Stimulated activated CD8-positive, alpha-beta memory T cell treated with anti-CD3 and anti-CD28 coated beads, Interleukin-12 subunit alpha, Interleukin-12 subunit beta, amount 100 ng/mL, for 1 hour (primary cell): ENCODE measurements at regions not wholly inside any gene's neighbourhood (a gene's known extent, or its start where the extent isn't known, plus 50 kb on each side); places are given as distances from the start of the nearest gene placed in this dataset.
"Not testable (repeated sequence)": the region's sequence is repeated elsewhere in the genome, so short reads cannot be mapped to it uniquely, and the experiment has no call there.

Experiments
- DNase-seq: peaks from one replicate; pipeline ENCODE4 v3.0.0-alpha.2; 2020; ENCODE audit warnings: low read depth

- no peak for DNase-seq
Measured at GRCh38 chr12:27133022-27133590, 50.7 kb upstream of the C12orf71 start.

GRCh38 chr12:27140478-27140969 lies 58.1 kb upstream of the C12orf71 start:
- DNase-seq = no peak

GRCh38 chr12:27142101-27142721 lies 59.8 kb upstream of the C12orf71 start:
- DNase-seq = peak; percentile 11

DNA sequence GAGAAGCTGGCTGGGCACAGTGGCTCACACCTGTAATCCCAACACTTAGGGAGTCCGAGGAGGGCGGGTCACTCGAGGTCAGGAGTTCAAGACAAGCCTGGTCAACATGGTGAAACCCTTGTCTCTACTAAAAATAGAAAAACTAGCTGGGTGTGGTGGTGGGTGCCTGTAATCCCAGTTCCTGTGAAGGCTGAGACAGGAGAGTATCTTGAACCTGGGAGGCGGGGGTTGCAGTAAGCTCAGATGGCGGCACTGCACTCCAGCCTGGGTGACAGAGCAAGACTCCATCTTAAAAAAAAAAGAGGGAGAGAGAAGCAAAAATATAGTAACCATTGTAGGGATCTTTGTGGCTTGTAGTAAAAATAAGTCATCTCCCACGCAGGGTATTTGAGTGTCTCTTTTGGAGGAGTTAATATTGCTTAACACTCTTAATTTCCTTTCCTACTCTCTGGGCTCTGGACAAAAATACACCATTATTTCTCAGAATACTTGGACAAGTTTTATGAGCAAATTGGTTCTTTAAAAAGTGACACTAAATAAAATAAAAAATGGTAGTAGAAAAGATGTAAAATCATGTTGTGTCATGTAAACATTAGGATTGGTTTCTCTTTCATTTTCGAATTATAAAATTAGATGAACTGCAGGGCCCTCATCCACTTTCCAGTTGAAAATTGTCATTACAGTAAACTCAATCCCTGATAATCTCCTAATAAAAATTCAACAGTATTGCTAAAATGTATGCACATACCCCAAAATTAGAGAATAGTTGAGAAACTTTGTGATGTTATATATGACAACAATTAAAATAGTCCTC lies 61.1 kb upstream of the C12orf71 start:
- DNase-seq = no peak

GRCh38 chr12:27145725-27146124 lies 63.3 kb upstream of the C12orf71 start:
- not testable (repeated sequence) for DNase-seq

DNA sequence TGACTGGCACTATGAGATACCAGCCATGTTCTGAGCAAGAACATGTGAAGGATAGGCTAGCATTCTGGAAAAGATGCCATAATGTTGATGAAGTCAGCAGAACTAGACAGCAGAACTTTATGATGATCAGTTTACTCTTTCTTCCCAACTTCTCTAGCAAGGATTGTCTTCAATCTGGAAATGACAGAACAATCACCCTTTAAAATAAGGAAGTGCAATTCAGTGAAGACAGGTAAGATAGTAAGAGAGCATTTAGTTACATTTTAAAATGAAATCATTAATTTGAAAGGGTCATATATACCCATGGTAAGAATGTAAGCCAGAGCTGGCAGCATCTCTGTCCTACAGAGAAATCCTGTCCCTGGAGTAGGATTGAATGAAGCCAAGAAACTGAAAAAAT lies 66.0 kb upstream of the C12orf71 start:
- DNase-seq = no peak

GRCh38 chr12:27148791-27149190 lies 66.4 kb upstream of the C12orf71 start:
- DNase-seq = no peak

DNA sequence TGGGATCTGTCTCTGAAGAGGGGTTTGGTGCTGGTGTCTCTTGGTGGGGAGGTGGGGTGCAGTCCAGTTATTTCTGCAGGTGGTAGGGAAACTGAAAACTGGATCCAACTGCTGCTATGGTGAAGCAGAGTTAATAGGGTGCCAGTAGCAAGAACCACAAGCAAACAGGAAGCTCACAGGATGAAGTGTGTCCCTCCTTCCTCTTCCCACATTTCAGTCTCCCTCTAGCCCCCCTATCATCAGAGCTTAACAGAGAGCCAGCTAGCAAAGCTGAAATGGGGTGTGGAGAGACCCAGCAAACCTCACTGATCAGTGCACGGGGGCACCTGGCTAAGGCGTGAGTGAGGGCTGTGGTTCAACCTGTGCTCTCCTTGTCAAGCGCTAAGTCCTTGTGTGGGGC lies 69.1 kb upstream of the C12orf71 start:
- no peak for DNase-seq

DNA sequence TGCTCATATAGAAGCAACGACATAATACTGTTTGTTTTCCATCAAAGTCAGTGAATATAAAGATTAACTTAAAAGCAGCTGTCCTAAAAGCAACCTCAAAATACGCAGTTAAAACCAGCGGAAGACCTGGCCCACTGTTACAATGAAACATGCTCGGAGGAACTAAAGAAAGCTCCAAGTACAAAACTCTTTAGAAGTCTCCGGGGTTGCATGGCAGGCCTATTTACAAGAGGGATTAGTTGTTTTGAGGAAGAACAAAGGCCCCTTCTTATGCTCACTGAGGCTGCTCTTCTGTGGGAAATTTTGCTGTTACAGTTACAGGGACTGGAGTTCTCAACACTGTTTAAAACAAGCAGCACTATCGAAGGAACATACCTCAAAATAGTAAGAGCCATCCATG lies 75.9 kb upstream of the C12orf71 start:
- no peak for DNase-seq

GRCh38 chr12:27161458-27162228 lies 79.3 kb upstream of the C12orf71 start:
- DNase-seq = no peak

DNA sequence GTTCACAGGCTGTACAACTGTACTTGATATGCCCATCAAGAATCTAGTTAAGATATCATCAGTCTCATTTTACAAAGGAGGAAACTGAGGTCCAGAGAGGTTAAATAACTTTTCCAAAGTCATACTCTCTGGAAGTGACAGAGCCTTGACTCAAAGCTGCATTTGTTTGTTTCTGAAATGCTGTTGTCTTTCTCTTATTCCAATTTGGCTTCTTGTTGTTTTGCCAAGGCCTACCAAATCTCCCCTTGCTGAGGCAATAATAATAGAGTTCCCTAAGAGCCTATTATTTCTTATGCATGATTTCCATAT lies 79.8 kb upstream of the C12orf71 start:
- DNase-seq = no peak

GRCh38 chr12:27163048-27163715 lies 80.8 kb upstream of the C12orf71 start:
- no peak for DNase-seq

DNA sequence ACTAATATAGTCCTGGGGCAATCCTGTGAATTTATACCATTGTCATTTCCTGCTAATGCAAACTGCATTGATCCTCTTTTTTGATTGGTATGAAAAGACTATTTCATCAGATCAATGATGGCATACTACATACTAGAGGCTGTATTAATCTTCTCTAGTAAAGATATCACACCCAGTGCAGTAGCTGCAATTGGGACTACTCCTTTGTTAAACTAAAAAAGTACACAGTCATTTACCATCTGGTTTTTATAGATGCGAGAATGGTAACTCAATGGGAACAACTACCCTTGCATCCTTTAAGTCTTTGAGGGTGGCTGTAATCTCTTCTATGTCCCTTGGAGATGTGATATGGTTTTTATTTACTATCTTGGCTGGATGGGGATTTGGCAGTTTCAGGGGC lies 80.2 kb upstream of the STK38L start:
- DNase-seq = no peak

DNA sequence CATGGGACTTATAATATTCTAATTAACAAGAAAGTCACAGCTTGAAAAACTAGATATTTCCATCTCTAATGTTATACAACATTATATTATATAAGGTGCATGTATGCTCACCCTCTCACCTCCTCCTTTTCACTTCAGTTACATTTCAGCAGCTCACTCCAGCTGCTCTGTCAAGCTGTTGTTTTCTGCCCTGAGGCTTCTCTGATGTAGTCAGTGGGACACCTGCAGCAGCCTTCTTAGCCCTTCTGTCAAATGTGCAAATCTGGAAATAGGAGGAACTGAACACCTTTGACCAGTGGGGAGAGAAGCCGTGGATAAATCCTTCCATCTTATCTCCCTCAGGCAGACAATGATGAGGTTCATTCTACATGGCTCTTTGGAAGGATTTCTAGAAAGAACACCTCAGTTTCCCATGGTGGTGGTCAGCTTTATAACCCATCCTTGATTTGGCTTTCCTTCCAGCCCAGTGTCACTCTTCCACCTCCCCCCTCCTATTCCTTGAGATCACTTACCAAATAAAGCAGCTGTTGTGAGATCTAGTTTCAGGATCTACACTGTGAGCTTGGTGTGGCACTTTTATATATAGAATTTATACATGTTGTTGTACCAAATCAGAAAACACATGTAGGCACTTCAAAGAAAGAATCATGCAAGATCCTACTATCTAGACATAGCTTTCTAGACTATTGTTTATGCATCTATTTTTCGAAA lies 79.6 kb upstream of the STK38L start:
- no peak for DNase-seq

DNA sequence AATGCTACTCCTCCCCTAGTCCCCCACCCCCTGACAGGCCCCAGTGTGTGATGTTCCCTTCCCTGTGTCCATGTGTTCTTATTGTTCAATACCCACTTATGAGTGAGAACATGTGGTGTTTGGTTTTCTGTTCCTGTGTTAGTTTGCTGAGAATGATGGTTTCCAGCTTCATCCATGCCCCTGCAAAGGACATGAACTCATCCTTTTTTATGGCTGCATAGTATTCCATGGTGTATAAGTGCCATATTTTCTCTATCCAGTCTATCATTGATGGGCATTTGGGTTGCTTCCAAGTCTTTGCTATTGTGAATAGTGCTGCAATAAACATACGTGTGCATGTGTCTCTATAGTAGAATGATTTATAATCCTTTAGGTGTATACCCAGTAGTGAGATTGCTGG lies 78.1 kb upstream of the STK38L start:
- not testable (repeated sequence) for DNase-seq

DNA sequence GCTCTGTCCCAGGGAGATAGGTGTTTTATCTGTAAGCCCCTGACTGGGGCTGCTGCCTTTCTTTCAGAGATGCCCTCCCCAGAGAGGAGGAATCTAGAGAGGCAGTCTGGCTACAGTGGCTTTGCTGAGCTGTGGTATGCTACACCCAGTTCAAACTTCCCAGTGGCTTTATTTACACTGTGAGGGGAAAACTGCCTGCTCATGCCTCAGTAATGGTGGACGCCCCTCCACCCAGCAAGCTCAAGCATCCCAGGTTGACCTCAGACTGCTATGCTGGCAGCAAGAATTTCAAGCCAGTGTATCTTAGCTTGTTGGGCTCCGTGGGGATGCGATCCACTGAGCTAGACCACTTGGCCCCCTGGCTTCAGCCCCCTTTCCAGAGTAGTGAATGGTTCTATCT lies 72.6 kb upstream of the STK38L start:
- DNase-seq = not testable (repeated sequence)

- no peak for DNase-seq
Measured at GRCh38 chr12:27176765-27177164, 67.3 kb upstream of the STK38L start.

DNA sequence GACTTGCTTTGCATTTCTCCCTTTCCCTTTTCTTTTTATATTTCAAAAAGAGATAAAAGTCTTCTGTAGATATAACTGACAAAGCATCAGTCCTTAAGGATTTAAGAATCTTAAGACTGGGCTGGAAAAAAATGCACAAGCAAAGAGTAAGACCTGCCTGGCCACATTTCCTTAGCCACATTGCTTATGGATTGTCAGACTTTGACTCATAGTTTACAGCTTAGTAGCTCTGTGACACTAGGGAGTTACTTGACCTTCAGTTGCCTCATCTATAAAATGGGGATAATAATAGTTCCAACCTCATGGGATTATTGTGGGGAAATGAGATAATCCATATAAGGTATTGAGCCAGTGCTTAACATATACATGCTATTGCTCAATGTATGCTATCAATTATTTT lies 66.4 kb upstream of the STK38L start:
- DNase-seq = no peak

- no peak for DNase-seq
Measured at GRCh38 chr12:27178255-27178654, 65.8 kb upstream of the STK38L start.

GRCh38 chr12:27178723-27179399 lies 65.2 kb upstream of the STK38L start:
- DNase-seq = no peak
